Left ventricle myocardium inferior (tissue), 1 donor: ENCODE measurements at regions not wholly inside any gene's neighbourhood (a gene's known extent, or its start where the extent isn't known, plus 50 kb on each side); places are given as distances from the start of the nearest gene placed in this dataset.
"Not testable (repeated sequence)": the region's sequence is repeated elsewhere in the genome, so short reads cannot be mapped to it uniquely, and the experiment has no call there.

Experiments
- DNase-seq: peaks from one replicate; pipeline ENCODE4 v3.0.0-alpha.2; 2020
- H3K27ac ChIP-seq: fragments of 200-600 bp; replicated peaks from 2 replicates; pipeline ENCODE4 v1.8.0; 2021
- H3K27me3 ChIP-seq: fragments of 200-600 bp; 2 replicates; pipeline ENCODE4 v1.8.0; 2021; ENCODE audit warnings: low read depth
- H3K36me3 ChIP-seq: fragments of 200-600 bp; 2 replicates; pipeline ENCODE4 v1.8.0; 2021
- H3K4me1 ChIP-seq: fragments of 200-600 bp; 2 replicates; pipeline ENCODE4 v1.8.0; 2021
- H3K4me3 ChIP-seq: fragments of 200-600 bp; 2 replicates; pipeline ENCODE4 v1.8.0; 2021; ENCODE audit warnings: mild to moderate bottlenecking, moderate library complexity
- H3K9me3 ChIP-seq: fragments of 200-600 bp; replicated peaks from 2 replicates; pipeline ENCODE4 v1.8.0; 2021
- CTCF ChIP-seq: fragments of 200-600 bp; IDR thresholded peaks from 2 replicates; pipeline ENCODE4 v1.8.0; 2021; ENCODE audit warnings: antibody characterized with exemption, mild to moderate bottlenecking, borderline replicate concordance
- intact Hi-C: fragments of 100-400 bp; cut with micrococcal nuclease; formaldehyde crosslinking; loops from one replicate; pipeline ENCODE4 v1.11.0; 2022
- donor health status: DM: no; HTN: yes; CAD: no; lungs with severe emphysema.

- Histone ChIP-seq H3K4me1 (no peaks in the 10 kb centered on the region), H3K36me3 (no peaks in the 10 kb centered on the region), H3K27ac (no peak overlapping the region), H3K27me3 (peaks cover 33% of the 10 kb centered on the region), H3K9me3 (peaks cover 28% of the 10 kb centered on the region), H3K4me3 (no peak overlapping the region)
- intact Hi-C loops: no loop called here
- no peak for DNase-seq
- TF ChIP-seq CTCF: no peak
Measured at GRCh38 chr14:97159124-97159523, 361.9 kb downstream of the VRK1 start.

- DNase-seq: no peak
- Histone ChIP-seq H3K4me1 (no peaks in the 10 kb centered on the region), H3K36me3 (no peaks in the 10 kb centered on the region), H3K27me3 (peaks cover 9% of the 10 kb centered on the region), H3K9me3 (peaks cover 28% of the 10 kb centered on the region), H3K27ac (no peak overlapping the region), H3K4me3 (no peak overlapping the region)
- intact Hi-C loops: no loop called here
- TF ChIP-seq CTCF: no peak
Measured at GRCh38 chr14:97162621-97163020, 365.4 kb downstream of the VRK1 start.

- H3K36me3 ChIP-seq: no peaks in the 10 kb centered on the region
- no peaks in the 10 kb centered on the region for H3K4me1 ChIP-seq
- H3K27ac ChIP-seq: no peak overlapping the region
- H3K4me3 ChIP-seq: no peak overlapping the region
- H3K9me3 ChIP-seq: peaks cover 22% of the 10 kb centered on the region
- peaks cover 7% of the 10 kb centered on the region for H3K27me3 ChIP-seq
- intact Hi-C loops: no loop called here
- DNase-seq: no peak
- no peak for TF ChIP-seq CTCF
Measured at GRCh38 chr14:97164021-97164420, 366.8 kb downstream of the VRK1 start.

- Histone ChIP-seq H3K36me3 (no peaks in the 10 kb centered on the region), H3K9me3 (peaks cover 9% of the 10 kb centered on the region), H3K27me3 (peaks cover 7% of the 10 kb centered on the region), H3K4me1 (no peaks in the 10 kb centered on the region), H3K4me3 (no peak overlapping the region), H3K27ac (no peak overlapping the region)
- intact Hi-C loops: no loop called here
- no peak for TF ChIP-seq CTCF
- no peak for DNase-seq
Measured at GRCh38 chr14:97166497-97166896, 369.3 kb downstream of the VRK1 start.

GRCh38 chr14:97167577-97167976 is 370.4 kb downstream of the VRK1 start:
- H3K27ac ChIP-seq, H3K9me3 ChIP-seq, H3K4me3 ChIP-seq, H3K4me1 ChIP-seq, intact Hi-C loops, H3K36me3 ChIP-seq, DNase-seq, H3K27me3 ChIP-seq: not testable (repeated sequence)

GRCh38 chr14:97172644-97173043 is 375.5 kb downstream of the VRK1 start:
- no peaks in the 10 kb centered on the region for H3K36me3 ChIP-seq

More at GRCh38 chr14:97172644-97173043, 375.5 kb downstream of the VRK1 start:
- intact Hi-C loops: no loop called here
- Histone ChIP-seq H3K9me3 (peaks cover 3% of the 10 kb centered on the region), H3K4me1 (no peaks in the 10 kb centered on the region), H3K4me3 (no peak overlapping the region), H3K27ac (no peak overlapping the region), H3K27me3 (peaks cover 27% of the 10 kb centered on the region)
- no peak for TF ChIP-seq CTCF
- DNase-seq: no peak
